ENCODE measurements at regions not wholly inside any gene's neighbourhood (a gene's known extent, or its start where the extent isn't known, plus 50 kb on each side); places are given as distances from the start of the nearest gene placed in this dataset.

- H3K27ac Mint-ChIP-seq = no peak overlapping the region
- intact Hi-C loops (cut with micrococcal nuclease) = no loop called here
- DNase-seq (ENCODE audit: low spot score) = no peak
- no peaks in the 10 kb centered on the region for H3K36me3 Mint-ChIP-seq (ENCODE audit: low read depth)
- H3K27me3 Mint-ChIP-seq (ENCODE audit: low read depth) = no peaks in the 10 kb centered on the region
- H3K4me3 Mint-ChIP-seq (ENCODE audit: low read depth) = no peak overlapping the region
- H3K4me1 Mint-ChIP-seq (ENCODE audit: low read depth) = no peaks in the 10 kb centered on the region
- H3K9me3 Mint-ChIP-seq = peaks cover 14% of the 10 kb centered on the region
Measured at GRCh38 chr5:152900332-152900731, 495.3 kb upstream of the NMUR2 start.

- no peaks in the 10 kb centered on the region for H3K4me1 Mint-ChIP-seq (ENCODE audit: low read depth)
- no peak overlapping the region for H3K4me3 Mint-ChIP-seq (ENCODE audit: low read depth)
- peaks cover 10% of the 10 kb centered on the region for H3K9me3 Mint-ChIP-seq
- no peak for DNase-seq (ENCODE audit: low spot score)
- H3K36me3 Mint-ChIP-seq (ENCODE audit: low read depth) = no peaks in the 10 kb centered on the region
- intact Hi-C loops (cut with micrococcal nuclease) = no loop called here
- no peak overlapping the region for H3K27ac Mint-ChIP-seq
- H3K27me3 Mint-ChIP-seq (ENCODE audit: low read depth) = no peaks in the 10 kb centered on the region
Measured at GRCh38 chr5:152901754-152902153, 496.7 kb upstream of the NMUR2 start.

GRCh38 chr5:152905286-152905685 is 500.2 kb upstream of the NMUR2 start:
- H3K4me3 Mint-ChIP-seq (ENCODE audit: low read depth) = no peak overlapping the region
- intact Hi-C loops (cut with micrococcal nuclease) = no loop called here
- no peaks in the 10 kb centered on the region for H3K36me3 Mint-ChIP-seq (ENCODE audit: low read depth)
- H3K27me3 Mint-ChIP-seq (ENCODE audit: low read depth) = no peaks in the 10 kb centered on the region
- no peak overlapping the region for H3K27ac Mint-ChIP-seq
- DNase-seq (ENCODE audit: low spot score) = no peak
- no peaks in the 10 kb centered on the region for H3K4me1 Mint-ChIP-seq (ENCODE audit: low read depth)
- H3K9me3 Mint-ChIP-seq = peaks cover 16% of the 10 kb centered on the region

DNA sequence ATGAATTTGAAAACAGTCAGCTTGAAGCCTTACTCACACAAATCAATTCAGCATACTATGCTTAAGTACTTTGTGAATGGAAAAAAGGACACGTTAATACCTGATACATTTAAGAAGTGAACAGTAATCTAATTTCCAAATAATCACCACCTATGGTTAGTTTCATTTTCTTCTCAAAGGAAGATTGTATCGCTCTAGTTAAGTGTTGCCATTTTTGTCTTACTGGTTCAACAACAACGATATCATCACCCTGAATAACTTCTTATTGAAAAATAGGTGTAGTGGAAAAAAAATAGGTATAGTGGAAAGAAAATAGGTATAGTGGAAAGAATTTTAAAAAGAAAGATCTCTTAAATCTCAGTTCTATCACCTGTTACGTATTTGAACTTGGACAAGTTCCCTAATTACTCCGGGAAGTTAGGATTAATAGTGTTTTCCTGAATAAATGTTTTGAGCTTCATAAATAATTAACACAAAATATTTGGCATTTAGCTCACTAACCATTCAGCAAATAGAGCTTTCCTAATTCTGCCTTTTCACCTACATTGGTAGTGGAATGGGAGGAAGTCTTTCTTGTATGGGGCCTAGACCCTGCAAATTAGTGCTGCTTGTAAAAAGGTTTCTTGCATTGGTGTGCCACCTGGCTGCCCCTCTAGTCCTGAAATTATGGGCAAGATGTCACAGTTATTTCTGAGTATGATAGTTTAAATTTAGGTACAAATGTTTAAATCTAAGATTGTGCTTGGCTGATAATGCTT is 502.6 kb upstream of the NMUR2 start:
- peaks cover 23% of the 10 kb centered on the region for H3K9me3 Mint-ChIP-seq
- no peak for DNase-seq (ENCODE audit: low spot score)
- intact Hi-C loops (cut with micrococcal nuclease) = no loop called here
- no peaks in the 10 kb centered on the region for H3K27me3 Mint-ChIP-seq (ENCODE audit: low read depth)
- no peak overlapping the region for H3K27ac Mint-ChIP-seq
- no peak overlapping the region for H3K4me3 Mint-ChIP-seq (ENCODE audit: low read depth)
- no peaks in the 10 kb centered on the region for H3K4me1 Mint-ChIP-seq (ENCODE audit: low read depth)
- no peaks in the 10 kb centered on the region for H3K36me3 Mint-ChIP-seq (ENCODE audit: low read depth)

DNA sequence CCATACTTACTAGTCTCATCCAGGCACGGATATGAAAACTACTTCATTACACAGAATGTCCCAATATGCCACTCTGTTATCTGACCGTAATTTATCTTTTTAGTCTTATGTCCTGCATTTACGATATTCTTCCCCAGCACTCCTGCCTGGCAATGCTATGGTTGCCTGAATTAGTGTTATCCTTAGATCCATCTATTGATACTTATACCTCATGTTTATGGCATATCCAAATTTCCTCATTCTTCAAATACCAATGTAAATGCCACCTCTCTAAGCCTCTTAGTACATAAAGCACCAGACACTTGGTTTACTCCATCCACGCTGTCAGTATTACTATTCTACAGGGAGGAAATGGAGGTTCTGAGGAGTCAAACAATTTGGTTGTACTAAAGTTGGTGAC is 507.8 kb upstream of the NMUR2 start:
- intact Hi-C loops (cut with micrococcal nuclease) = no loop called here
- H3K4me1 Mint-ChIP-seq (ENCODE audit: low read depth) = no peaks in the 10 kb centered on the region
- H3K36me3 Mint-ChIP-seq (ENCODE audit: low read depth) = no peaks in the 10 kb centered on the region
- no peak for DNase-seq (ENCODE audit: low spot score)
- no peaks in the 10 kb centered on the region for H3K27me3 Mint-ChIP-seq (ENCODE audit: low read depth)
- peaks cover 34% of the 10 kb centered on the region for H3K9me3 Mint-ChIP-seq
- no peak overlapping the region for H3K27ac Mint-ChIP-seq
- no peak overlapping the region for H3K4me3 Mint-ChIP-seq (ENCODE audit: low read depth)

- DNase-seq (ENCODE audit: low spot score) = no peak
- Mint-ChIP-seq H3K4me3 (ENCODE audit: low read depth) (no peak overlapping the region), H3K27ac (no peak overlapping the region), H3K27me3 (ENCODE audit: low read depth) (no peaks in the 10 kb centered on the region), H3K9me3 (peaks cover 17% of the 10 kb centered on the region), H3K4me1 (ENCODE audit: low read depth) (no peaks in the 10 kb centered on the region), H3K36me3 (ENCODE audit: low read depth) (no peaks in the 10 kb centered on the region)
- intact Hi-C loops (cut with micrococcal nuclease) = no loop called here
Measured at GRCh38 chr5:152932621-152933020, 527.5 kb upstream of the NMUR2 start.

DNA sequence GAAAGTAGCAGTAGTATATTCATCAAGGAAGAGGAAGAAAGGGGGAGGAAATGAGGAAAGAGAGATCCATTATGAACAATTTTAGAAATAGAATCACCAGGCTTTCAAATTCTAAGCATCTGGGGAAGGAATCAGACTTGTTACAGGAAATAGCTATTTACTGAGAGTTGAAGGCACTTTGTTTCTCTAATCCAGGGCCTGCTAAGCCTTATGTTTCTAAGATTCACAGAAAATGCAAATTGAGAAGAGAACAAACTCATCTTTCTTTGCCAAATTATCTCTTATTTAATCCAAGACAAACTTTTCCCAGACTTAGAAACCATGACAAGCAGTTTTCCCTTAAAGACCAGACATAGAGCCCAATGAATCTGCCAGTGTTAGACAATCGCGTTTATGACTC is 528.0 kb upstream of the NMUR2 start:
- Mint-ChIP-seq H3K27me3 (ENCODE audit: low read depth) (no peaks in the 10 kb centered on the region), H3K9me3 (peaks cover 21% of the 10 kb centered on the region), H3K4me1 (ENCODE audit: low read depth) (no peaks in the 10 kb centered on the region), H3K36me3 (ENCODE audit: low read depth) (no peaks in the 10 kb centered on the region), H3K4me3 (ENCODE audit: low read depth) (no peak overlapping the region), H3K27ac (no peak overlapping the region)
- intact Hi-C loops (cut with micrococcal nuclease) = no loop called here
- DNase-seq (ENCODE audit: low spot score) = no peak

- Mint-ChIP-seq H3K4me1 (ENCODE audit: low read depth) (no peaks in the 10 kb centered on the region), H3K36me3 (ENCODE audit: low read depth) (no peaks in the 10 kb centered on the region), H3K27ac (no peak overlapping the region), H3K27me3 (ENCODE audit: low read depth) (no peaks in the 10 kb centered on the region), H3K4me3 (ENCODE audit: low read depth) (no peak overlapping the region), H3K9me3 (peaks cover 18% of the 10 kb centered on the region)
- no peak for DNase-seq (ENCODE audit: low spot score)
- intact Hi-C loops (cut with micrococcal nuclease) = no loop called here
Measured at GRCh38 chr5:152938630-152939029, 533.6 kb upstream of the NMUR2 start.

GRCh38 chr5:152942633-152943336 is 537.7 kb upstream of the NMUR2 start:
- no peak overlapping the region for H3K27ac Mint-ChIP-seq
- no peaks in the 10 kb centered on the region for H3K4me1 Mint-ChIP-seq (ENCODE audit: low read depth)
- peaks cover 20% of the 10 kb centered on the region for H3K9me3 Mint-ChIP-seq
- no peak overlapping the region for H3K4me3 Mint-ChIP-seq (ENCODE audit: low read depth)
- H3K27me3 Mint-ChIP-seq (ENCODE audit: low read depth) = no peaks in the 10 kb centered on the region
- intact Hi-C loops (cut with micrococcal nuclease) = no loop called here
- DNase-seq (ENCODE audit: low spot score) = no peak
- no peaks in the 10 kb centered on the region for H3K36me3 Mint-ChIP-seq (ENCODE audit: low read depth)

- intact Hi-C loops (cut with micrococcal nuclease) = no loop called here
- no peaks in the 10 kb centered on the region for H3K36me3 Mint-ChIP-seq (ENCODE audit: low read depth)
- no peak for DNase-seq (ENCODE audit: low spot score)
- peaks cover 19% of the 10 kb centered on the region for H3K9me3 Mint-ChIP-seq
- no peaks in the 10 kb centered on the region for H3K4me1 Mint-ChIP-seq (ENCODE audit: low read depth)
- no peak overlapping the region for H3K4me3 Mint-ChIP-seq (ENCODE audit: low read depth)
- H3K27ac Mint-ChIP-seq = no peak overlapping the region
- no peaks in the 10 kb centered on the region for H3K27me3 Mint-ChIP-seq (ENCODE audit: low read depth)
Measured at GRCh38 chr5:152953788-152954483, 536.5 kb upstream of the GRIA1 start.

- no peak for DNase-seq (ENCODE audit: low spot score)
- Mint-ChIP-seq H3K27me3 (ENCODE audit: low read depth) (no peaks in the 10 kb centered on the region), H3K4me1 (ENCODE audit: low read depth) (no peaks in the 10 kb centered on the region), H3K4me3 (ENCODE audit: low read depth) (no peak overlapping the region), H3K9me3 (peaks cover 21% of the 10 kb centered on the region), H3K36me3 (ENCODE audit: low read depth) (no peaks in the 10 kb centered on the region), H3K27ac (no peak overlapping the region)
- intact Hi-C loops (cut with micrococcal nuclease) = no loop called here
Measured at GRCh38 chr5:152956943-152957613, 533.4 kb upstream of the GRIA1 start.

GRCh38 chr5:152978141-152978835 is 512.2 kb upstream of the GRIA1 start:
- Mint-ChIP-seq H3K27ac (no peak overlapping the region), H3K27me3 (ENCODE audit: low read depth) (no peaks in the 10 kb centered on the region), H3K4me1 (ENCODE audit: low read depth) (no peaks in the 10 kb centered on the region), H3K9me3 (peaks cover 38% of the 10 kb centered on the region), H3K4me3 (ENCODE audit: low read depth) (no peak overlapping the region), H3K36me3 (ENCODE audit: low read depth) (no peaks in the 10 kb centered on the region)
- intact Hi-C loops (cut with micrococcal nuclease) = no loop called here
- no peak for DNase-seq (ENCODE audit: low spot score)

All from activated T-helper 2 cell treated with anti-CD3 and anti-CD28 coated beads, Interferon-gamma antibody, Interleukin-2, Interleukin-4, amounts not matched to agents 10 μg/mL and 5 μg/mL and 100 μg/mL, durations not matched to agents 14 hours and 24 hours and 36 hours (primary cell).